ENCODE measurements at regions not wholly inside any gene's neighbourhood (a gene's known extent, or its start where the extent isn't known, plus 50 kb on each side); places are given as distances from the start of the nearest gene placed in this dataset.

- BruUV-seq (replicated peaks) = no TSS peak
- H4K20me1 ChIP-seq (ENCODE audit: insufficient read depth) = no peaks in the 10 kb centered on the region
- H3K4me1 ChIP-seq (ENCODE audit: control insufficient read depth in 1 of 2, insufficient read depth in 2 of 2, low read length in 2 of 2) = no peaks in the 10 kb centered on the region
- no peak overlapping the region for H3K4me3 ChIP-seq (replicated peaks in 1 of 2; ENCODE audit: low read depth in 1 of 2, low read length in 2 of 2)
- no peaks in the 10 kb centered on the region for H3K79me2 ChIP-seq (ENCODE audit: insufficient read depth, low read length)
- no peaks in the 10 kb centered on the region for H3K9me3 ChIP-seq (ENCODE audit: control insufficient read depth in 1 of 2, insufficient read depth in 1 of 2, low read depth in 1 of 2, low read length in 2 of 2)
- ChIA-PET RAD21 (ENCODE audit: low non-redundant PET in 1 of 2, low total read pairs in 2 of 2, uncharacterized antibody in 2 of 2, unreplicated experiment in 2 of 2) (no interaction called here), CTCF (no interaction called here), POLR2A (no interaction called here)
- no peak overlapping the region for H3K27ac ChIP-seq (ENCODE audit: low read depth, low read length)
- H3K36me3 ChIP-seq (ENCODE audit: control insufficient read depth in 1 of 2, insufficient read depth in 2 of 2, low read length in 2 of 2) = no peaks in the 10 kb centered on the region
- intact Hi-C loops (cut with micrococcal nuclease) = no loop called here
- no peak overlapping the region for H2AFZ ChIP-seq (ENCODE audit: low read depth, low read length, poor library complexity, severe bottlenecking)
- no peak overlapping the region for H3K4me2 ChIP-seq (ENCODE audit: low read length)
- H3K9ac ChIP-seq (ENCODE audit: low read length) = no peak overlapping the region
- TF ChIP-seq CTCF (IDR thresholded peaks at IDR 0.05 in 2 of 3, conservative IDR thresholded peaks at IDR 0.05 in 1 of 3; ENCODE audit: borderline replicate concordance in 1 of 3, insufficient read depth in 1 of 3, low read depth in 2 of 3, low read length in 2 of 3) = no peak
- no peak for TF ChIP-seq CEBPB (IDR thresholded peaks at IDR 0.05; ENCODE audit: low read depth)
- no peak for TF ChIP-seq SIN3A (IDR thresholded peaks at IDR 0.05; ENCODE audit: low read depth)
- TF ChIP-seq POLR2AphosphoS5 (IDR thresholded peaks at IDR 0.05; ENCODE audit: low read depth, low read length) = no peak
- no peak for TF ChIP-seq SRF (IDR thresholded peaks at IDR 0.05; ENCODE audit: low read depth)
- no peak for TF ChIP-seq FOSL1 (IDR thresholded peaks at IDR 0.05; ENCODE audit: low read depth)
- TF ChIP-seq TCF7L2 (IDR thresholded peaks at IDR 0.05; ENCODE audit: borderline replicate concordance, extremely low read depth, insufficient read depth, insufficient read length) = no peak
- no peak for TF ChIP-seq REST (IDR thresholded peaks at IDR 0.05; ENCODE audit: low read depth)
- TF ChIP-seq EZH2phosphoT487 (IDR thresholded peaks at IDR 0.05; ENCODE audit: borderline replicate concordance) = no peak
- no peak for TF ChIP-seq JUND (IDR thresholded peaks at IDR 0.05)
- no peak for TF ChIP-seq ELF1 (IDR thresholded peaks at IDR 0.05; ENCODE audit: borderline replicate concordance, low read depth)
- no peak for TF ChIP-seq POLR2A (IDR thresholded peaks at IDR 0.05; ENCODE audit: borderline replicate concordance, extremely low read depth, insufficient read depth, insufficient read length)
- TF ChIP-seq ZFX (IDR thresholded peaks at IDR 0.05) = no peak
- no peaks in the 10 kb centered on the region for H3K9me2 ChIP-seq (ENCODE audit: insufficient read depth)
- H3K27me3 ChIP-seq (ENCODE audit: insufficient read depth, low read length) = no peaks in the 10 kb centered on the region
- ATAC-seq (no peak), DNase-seq (ENCODE audit: low read depth, low spot score) (no peak)
Observed at GRCh38 chr11:105333153-105333552, 193.6 kb upstream of the CARD18 start.

All from HCT116 (cell line).